GM18502 (cell line): ENCODE measurements at regions not wholly inside any gene's neighbourhood (a gene's known extent, or its start where the extent isn't known, plus 50 kb on each side); places are given as distances from the start of the nearest gene placed in this dataset.

Source experiments
- ATAC-seq: cut with Tn5 transposase; IDR thresholded peaks from one replicate; pipeline ENCODE4 v1.9.1; 2021; ENCODE audit warnings: mild to moderate bottlenecking; ENCODE audit not compliant: unreplicated experiment, poor library complexity

DNA sequence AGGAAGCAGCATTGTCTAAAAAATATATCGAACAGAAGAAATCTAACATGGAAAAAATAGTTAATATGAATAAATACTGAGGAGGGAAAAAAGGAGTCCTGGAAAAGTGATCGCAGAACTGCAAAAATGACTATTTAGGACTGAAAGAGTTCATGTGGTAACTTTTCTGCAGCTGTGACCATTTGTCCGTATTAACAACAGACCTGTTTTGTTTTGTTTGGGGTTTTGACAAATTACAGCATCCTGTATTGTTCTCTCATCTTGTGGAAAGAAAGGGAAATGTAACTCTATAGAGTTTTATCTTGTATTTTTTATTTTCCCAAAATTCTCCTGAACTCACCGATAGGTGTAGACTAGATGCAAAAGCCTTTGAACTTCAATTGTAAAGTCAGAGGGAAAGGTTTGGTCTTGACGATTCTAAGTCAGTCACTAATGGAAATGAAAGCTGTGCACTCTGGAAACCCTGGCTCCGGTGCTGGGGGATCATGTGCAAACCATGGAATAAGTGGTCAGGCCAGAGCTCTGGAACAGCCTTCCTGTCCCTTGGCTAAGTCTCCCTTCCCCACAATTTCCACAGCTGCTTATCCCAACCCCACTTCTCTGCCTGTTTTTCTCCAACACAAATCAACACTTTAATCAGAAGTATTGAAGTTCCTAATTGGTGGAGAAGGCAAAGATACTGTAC is 51.2 kb upstream of the MARCKS start:
- no peak for ATAC-seq
